HG02885 (cell line): ENCODE measurements at regions not wholly inside any gene's neighbourhood (a gene's known extent, or its start where the extent isn't known, plus 50 kb on each side); places are given as distances from the start of the nearest gene placed in this dataset.
"Not testable (repeated sequence)": the region's sequence is repeated elsewhere in the genome, so short reads cannot be mapped to it uniquely, and the experiment has no call there.

Experiments
- ATAC-seq: cut with Tn5 transposase; IDR thresholded peaks from one replicate; pipeline ENCODE4 v1.9.1; 2021; ENCODE audit warnings: mild to moderate bottlenecking; ENCODE audit not compliant: unreplicated experiment, poor library complexity

DNA sequence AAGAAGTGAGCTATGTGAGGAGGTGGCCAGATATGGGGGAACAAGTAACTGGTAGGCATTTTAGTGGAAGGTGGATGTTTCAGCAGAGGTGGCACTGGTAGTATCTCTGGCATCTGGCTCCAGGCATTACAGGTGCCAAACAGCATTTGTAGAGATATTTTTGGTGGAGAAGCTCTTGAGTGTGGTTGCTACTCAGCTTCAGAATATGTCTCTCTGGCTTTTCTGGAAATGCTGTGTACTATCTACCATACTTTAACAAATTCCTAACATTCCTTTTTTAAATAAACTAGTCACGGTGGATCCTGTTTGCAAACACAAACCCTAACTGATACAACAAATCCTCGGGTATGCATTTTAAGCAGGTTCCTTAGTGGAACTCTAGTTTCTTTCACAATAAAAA lies 128.0 kb downstream of the BARX2 start:
- no peak for ATAC-seq

GRCh38 chr11:129505266-129505665 lies 129.6 kb downstream of the BARX2 start:
- no peak for ATAC-seq

- ATAC-seq: no peak
Measured at GRCh38 chr11:129508163-129508562, 132.5 kb downstream of the BARX2 start.

DNA sequence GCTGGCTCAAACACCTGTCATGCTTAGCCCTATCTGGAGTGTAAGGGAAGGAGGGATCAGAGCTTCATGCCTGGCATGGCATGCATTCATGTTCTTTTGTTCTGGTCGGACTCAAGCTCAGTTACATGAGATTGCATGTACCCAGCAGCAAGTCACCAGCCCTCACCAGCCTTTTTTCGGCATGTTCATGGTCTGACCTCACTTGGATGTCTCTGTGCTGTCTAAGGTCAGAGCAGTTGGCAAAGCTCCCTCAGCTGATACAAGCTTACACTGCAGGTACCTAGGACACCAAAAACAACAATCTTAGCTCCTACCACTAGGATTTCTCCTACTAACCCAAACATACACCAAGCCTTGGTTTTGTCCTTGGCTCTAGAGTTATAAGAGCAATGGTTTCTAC lies 152.6 kb downstream of the BARX2 start:
- no peak for ATAC-seq

GRCh38 chr11:129530154-129530895 lies 154.7 kb downstream of the BARX2 start:
- no peak for ATAC-seq

DNA sequence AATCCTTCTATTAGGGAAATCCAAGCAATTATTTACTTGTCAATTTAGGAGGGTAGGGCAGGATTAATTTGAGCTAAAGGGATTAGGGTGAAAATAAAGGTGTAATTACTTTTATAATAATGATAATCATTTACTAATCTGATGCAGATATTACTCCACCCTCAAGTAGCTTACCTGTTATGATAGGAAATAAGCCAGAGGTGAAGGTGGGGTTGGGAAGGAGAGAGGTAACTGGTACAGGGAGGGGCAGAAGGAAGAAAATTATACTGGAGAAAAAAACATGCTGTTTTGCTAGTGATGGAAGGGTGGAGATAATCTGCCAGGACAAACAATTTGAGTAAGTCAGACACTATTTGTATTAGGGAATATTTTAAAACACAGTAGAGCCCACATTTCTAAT lies 157.7 kb downstream of the BARX2 start:
- ATAC-seq: no peak

GRCh38 chr11:129536338-129536737 lies 160.7 kb downstream of the BARX2 start:
- ATAC-seq: no peak

DNA sequence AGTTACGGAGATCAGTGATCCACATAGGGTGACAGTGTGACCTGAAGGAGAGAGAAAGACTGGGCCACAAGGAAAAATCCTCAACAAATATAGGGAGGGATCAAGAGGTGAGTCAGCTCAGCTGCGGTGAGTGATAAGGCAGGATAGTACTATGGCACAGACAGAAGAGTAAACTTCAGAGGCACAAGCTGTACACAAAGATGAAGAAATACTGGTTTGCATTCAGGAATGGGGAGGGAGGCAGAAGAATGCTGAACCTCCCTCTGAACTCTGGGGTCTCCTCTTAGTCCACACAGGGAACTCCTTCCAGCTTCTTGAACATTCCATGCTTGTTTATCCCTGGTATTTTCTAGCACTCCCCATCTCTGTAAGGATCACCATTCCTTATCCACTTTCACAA lies 162.7 kb downstream of the BARX2 start:
- ATAC-seq: no peak

DNA sequence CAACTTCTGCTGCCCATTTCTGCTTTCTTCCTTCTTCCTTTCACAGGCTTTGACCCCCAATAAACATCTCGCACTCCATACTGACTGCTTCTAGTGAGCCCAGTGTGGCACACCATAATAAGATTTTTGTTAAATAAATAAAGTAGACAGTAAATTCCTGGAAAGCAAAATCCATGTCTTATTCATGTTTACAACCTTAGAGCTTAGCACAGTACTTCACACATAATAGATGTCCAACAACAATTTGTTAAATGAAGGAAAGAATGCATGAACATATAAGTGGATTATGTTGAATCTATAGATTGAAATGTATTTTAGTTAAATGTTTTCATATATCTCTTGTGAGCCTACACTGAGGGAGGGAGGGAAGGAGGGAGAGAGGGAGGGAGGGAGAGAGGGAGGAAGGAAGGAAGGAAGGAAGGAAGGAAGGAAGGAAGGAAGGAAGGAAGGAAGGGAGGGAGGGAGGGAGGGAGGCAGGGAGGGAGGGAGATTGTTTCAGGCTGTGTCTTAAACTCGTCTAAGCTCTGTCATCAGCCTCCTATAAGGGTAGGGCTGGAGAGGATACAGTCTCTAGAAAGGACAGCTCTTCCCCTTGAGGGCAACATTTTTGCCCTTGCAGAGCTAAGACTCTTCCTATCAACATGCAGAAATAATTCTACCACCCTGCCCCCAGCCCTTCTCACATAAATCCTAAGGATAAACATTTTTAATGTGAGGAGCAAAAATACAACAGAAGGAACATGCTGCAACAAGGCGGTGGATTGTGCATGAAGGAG lies 168.1 kb downstream of the BARX2 start:
- ATAC-seq: no peak

DNA sequence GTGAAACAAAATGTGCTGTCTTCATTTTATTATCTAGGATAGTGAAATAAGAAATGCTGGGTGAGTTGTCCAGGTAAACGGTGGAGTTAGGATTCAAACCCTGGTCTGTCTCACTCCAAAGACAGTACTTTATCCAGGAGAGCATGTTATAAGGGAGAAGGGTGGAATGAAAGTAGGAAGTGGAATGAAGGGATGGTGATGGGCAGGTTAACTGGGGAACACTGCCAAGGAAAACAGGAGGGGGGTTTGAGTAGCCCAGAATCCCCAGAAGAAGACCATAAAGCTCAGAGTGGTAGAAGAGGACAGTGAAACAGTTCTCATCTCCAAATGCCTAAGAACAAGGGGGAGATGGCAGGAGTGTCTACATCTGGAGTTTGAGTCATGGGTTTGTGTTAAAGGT lies 169.0 kb downstream of the BARX2 start:
- no peak for ATAC-seq

GRCh38 chr11:129546266-129546665 lies 170.6 kb downstream of the BARX2 start:
- no peak for ATAC-seq

DNA sequence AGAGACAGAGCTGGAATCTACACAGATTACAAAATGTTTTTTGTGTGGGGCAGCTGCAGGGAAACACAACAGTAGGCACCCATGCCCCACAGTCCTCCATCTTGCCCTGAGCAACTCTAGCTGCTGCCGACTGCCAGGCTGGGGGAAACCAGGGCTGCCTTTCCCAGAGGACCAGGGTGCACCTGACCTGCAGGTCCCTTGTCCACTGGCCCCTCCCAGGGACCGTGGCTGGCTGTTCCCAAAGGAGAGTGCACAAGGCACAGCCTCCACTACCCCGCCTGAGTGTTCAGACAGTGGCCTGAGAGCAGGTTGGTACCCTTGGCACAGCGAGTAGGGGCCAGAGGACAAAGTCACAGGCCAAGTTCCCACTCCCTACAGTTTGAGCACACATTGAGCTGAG lies 181.8 kb downstream of the BARX2 start:
- ATAC-seq: no peak

GRCh38 chr11:129569007-129569406 lies 193.4 kb downstream of the BARX2 start:
- no peak for ATAC-seq

- not testable (repeated sequence) for ATAC-seq
Measured at GRCh38 chr11:129572667-129573066, 197.0 kb downstream of the BARX2 start.

GRCh38 chr11:129573161-129573560 lies 197.5 kb downstream of the BARX2 start:
- no peak for ATAC-seq

- ATAC-seq: no peak
Measured at GRCh38 chr11:129574431-129574830, 198.8 kb downstream of the BARX2 start.

DNA sequence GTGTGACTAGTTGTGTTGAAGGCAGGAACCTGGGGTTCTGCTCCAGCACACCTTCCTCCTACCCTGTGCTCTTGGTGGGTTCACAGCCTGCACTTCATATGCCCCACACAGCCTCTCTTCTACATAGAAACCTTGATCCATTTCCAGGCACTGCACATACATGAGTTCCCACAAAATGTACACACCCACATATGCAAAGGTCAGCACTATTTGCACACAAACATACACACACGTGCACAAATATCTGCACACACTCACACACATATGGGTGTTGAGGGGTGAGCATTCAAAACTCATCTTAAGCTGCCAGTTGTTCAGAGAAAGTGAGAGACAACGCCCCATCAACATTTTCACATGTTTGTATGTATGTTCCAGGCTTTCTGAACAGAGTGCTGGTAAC lies 201.0 kb downstream of the BARX2 start:
- no peak for ATAC-seq

GRCh38 chr11:129578006-129578405 lies 202.4 kb downstream of the BARX2 start:
- no peak for ATAC-seq

- no peak for ATAC-seq
Measured at GRCh38 chr11:129580278-129580677, 204.6 kb downstream of the BARX2 start.

- ATAC-seq: no peak
Measured at GRCh38 chr11:129584316-129584715, 208.7 kb downstream of the BARX2 start.

DNA sequence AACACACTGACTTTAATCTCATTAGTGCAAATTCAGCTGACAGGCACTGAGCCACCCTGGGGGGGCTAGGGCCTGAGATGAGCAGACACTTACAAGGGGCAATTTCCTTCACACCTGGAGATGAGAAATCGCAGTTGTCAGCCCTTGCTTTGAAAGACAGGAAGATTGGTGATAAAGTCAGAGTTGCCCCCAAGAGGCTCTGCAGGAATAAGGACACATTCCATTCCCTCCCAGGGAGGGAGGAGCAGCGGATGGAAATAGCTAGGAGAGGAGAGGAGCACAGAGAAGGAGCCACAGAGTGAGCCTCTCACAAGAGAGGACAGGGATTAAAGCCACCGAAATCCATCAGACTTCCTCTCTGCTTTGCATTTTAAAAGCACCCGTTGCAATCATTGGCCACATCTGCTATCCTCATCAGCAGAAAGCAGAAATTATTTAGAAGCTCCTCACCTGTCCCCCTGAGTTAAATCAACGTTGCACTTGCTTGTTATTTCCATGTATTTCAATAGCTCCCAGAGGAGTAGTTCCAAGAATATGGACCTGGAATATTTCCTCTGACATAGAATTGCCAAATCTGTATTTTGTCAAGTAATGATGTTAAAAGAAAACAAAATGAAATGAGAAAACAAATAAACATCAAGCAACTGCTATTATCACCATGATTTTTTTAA lies 213.7 kb downstream of the BARX2 start:
- ATAC-seq: no peak
